ENCODE measurements at regions not wholly inside any gene's neighbourhood (a gene's known extent, or its start where the extent isn't known, plus 50 kb on each side); places are given as distances from the start of the nearest gene placed in this dataset.
"Not testable (repeated sequence)": the region's sequence is repeated elsewhere in the genome, so short reads cannot be mapped to it uniquely, and the experiment has no call there.

DNA sequence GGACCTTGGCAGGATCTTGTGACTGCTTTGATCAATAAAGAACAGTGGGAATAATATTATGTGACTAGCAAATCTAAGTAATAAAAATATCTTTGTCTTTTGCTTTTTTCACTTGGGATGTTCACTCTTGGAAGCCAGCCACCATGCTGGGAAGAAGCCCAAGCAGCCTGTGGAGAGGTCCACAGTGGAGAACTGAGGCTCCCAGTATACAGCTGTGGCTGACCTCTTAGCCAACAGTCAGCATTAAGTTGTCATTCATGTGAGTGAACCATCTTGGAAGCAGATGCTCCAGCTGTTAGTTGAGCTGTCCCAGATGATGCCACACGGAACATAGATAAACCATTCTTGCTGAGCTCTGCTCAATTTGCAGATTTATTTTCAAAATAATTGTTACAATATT lies 160.0 kb downstream of the OSR1 start:
- DNase-seq, result no peak

- no peak for DNase-seq
Observed at GRCh38 chr2:19195661-19196060, 162.8 kb downstream of the OSR1 start.

DNA sequence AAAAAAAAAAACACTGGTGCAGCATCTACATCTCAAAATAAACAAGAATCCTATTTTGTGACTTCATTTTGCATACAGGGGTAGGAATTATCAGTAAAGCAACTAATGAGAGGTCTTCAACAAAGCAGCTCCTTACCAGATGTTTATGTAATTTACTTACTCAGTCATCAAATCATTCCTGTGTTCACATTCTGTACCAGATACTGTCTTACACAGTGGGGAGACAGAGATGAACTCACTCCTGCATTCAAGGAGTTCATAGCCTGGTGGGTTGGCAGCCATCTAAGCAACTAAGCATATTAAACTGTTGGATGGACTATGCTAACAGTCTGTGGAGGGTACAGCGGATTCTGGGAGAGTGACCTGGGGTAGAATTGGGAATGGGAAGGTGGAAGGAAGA lies 169.0 kb downstream of the OSR1 start:
- DNase-seq, result no peak

DNA sequence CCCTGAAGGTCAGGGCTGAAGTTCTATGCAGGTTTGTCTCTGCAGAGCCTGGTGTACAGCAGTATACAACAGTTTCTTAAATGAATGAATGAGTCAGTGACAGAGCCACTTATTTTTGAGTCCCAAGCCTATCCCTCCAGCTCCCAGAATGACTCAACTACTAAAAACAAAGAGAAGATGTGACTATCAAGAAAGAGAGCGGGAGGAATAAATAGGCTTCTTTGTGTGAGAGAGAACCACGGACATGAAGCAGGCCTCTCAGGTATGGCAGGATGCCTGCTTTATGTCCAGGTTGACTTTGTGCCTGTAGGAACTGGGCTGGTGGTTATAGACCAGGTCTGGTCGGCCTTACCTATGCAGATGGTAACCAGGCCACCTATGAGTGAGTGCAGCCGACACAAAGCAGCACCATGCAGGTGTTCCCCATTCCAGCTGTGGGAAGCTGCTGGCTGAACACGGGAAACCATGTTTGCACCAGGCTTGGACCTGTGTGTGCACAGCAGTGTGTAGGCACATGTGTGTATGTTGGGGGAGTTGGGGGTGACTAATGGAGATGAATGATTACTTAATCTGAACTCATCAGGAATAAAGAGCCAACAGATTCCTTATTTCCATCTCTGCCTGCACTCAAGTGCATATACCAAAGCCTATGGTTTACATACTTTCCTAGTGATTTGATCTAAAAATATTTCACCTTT lies 171.0 kb downstream of the OSR1 start:
- DNase-seq, result no peak

- DNase-seq, result no peak
Observed at GRCh38 chr2:19185086-19185485, 173.3 kb downstream of the OSR1 start.

- DNase-seq, result no peak
Observed at GRCh38 chr2:19178175-19178574, 180.2 kb downstream of the OSR1 start.

- DNase-seq, result no peak
Observed at GRCh38 chr2:19176977-19177376, 181.4 kb downstream of the OSR1 start.

GRCh38 chr2:19176172-19176852 lies 182.1 kb downstream of the OSR1 start:
- DNase-seq, result no peak

- DNase-seq, result no peak
Observed at GRCh38 chr2:19174176-19174575, 184.2 kb downstream of the OSR1 start.

- no peak for DNase-seq
Observed at GRCh38 chr2:19171409-19171808, 187.0 kb downstream of the OSR1 start.

- DNase-seq, result no peak
Observed at GRCh38 chr2:19169134-19169768, 189.2 kb downstream of the OSR1 start.

- not testable (repeated sequence) for DNase-seq
Observed at GRCh38 chr2:19164099-19164498, 194.3 kb downstream of the OSR1 start.

DNA sequence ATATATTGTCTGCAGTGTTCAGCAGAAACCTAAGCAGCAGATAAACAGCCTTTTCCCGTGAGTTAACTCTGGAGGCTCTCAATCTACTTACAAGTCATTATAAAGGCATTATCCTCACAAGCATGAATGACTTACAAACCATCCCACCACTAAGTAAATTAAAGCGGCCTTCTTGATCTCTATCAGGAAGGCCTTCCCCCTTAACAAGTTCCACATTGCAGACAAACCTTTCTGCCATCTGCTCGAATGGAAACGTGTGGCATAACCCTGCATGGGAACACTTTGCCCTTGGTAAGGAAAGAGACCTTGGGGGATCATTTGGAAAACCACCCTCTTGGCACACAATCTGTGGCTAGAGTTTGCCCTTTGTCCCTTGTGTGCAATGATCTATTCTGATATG lies 199.5 kb downstream of the OSR1 start:
- no peak for DNase-seq

DNA sequence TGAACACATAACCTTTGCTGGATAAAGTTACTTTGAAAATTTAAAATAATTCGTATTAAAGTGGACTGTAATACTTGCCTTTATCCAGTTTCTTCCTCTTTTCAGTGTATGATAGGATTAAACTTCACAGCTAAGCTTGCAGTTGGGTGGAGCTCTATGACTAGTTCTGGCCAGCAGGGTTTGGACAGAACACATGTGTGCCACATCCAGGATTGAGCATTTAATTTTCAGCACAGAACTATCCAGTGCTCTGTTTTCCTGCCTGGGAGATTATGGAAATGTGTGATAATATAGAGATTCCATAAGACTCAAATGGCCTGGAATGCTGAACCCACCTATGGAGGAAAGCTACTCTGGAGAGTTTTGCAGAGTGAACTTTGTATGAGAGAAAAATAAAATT lies 200.2 kb downstream of the OSR1 start:
- DNase-seq, result no peak

GRCh38 chr2:19156646-19157045 lies 201.8 kb downstream of the OSR1 start:
- DNase-seq, result no peak

DNA sequence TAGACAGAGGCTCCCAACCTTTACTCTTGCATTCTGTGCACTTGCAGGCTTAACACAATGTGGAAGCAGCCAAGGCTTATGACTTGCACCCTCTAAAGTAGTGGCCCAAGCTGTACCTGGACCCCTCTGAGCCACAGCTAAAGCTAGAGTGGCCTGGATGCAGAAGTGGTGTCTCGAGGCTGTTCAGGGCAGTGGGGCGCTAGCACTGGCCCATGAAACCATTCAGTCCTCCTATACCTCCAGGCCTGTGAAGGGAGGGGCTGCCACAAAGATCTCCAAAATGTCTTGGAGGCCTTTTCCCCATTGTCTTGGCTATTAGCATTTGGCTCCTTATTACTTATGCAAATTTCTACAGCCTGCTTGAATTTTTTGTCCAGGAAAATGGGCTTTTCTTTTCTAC lies 207.7 kb downstream of the OSR1 start:
- DNase-seq, result no peak

DNA sequence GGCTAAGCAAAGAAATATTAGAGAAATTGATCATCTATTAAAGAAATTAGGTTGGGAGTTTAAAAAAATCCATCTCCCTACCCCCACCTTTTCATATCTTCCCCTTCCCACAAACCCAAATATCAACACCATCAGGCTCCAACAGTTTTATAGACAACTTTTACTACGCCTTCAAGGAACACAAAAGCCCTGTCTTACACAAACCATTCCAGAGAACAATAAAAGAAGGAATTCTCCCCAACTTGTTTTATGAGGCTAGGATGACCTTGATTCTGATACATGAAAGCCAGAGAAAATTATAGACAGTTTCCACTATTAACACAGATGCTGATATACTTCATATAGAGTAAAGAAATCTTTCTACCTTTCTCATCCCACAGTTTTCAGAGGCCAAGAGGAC lies 211.6 kb downstream of the OSR1 start:
- DNase-seq, result no peak

DNA sequence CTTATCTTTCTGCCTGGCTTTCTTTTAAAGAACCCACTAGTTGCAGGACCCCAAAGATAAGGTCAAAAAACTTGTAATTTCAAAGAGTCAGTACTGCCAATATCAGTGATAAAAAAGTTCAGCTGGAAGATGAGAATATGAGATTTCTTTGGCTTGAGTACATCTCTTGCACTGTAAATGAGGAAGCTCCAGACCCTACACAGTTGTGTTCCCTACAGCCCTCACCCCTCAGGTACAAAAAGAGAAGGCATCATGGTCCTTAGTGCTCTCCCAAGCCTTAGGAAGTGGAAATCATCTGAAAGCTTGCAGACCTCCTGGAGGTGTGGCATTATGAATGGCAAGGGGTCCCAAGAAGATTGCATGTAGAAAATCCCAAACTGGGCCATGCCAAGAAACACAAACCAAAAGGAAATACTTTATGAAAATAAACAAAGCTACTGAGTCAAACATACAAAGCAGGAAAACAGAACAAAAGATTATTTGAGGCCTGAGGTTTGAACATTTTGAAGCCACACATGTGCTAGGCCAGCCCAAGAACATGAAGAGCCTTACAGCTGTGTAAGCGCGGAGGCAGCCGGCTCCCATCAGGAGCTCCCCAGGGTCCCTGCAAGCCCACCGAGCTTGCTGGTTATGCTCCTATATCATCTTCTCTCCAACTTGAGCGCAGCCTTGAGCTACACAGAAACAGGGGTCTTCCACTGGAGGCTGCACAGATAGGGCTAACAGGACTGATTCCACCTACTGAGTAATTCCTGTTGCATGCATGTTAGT lies 217.0 kb downstream of the OSR1 start:
- no peak for DNase-seq

DNA sequence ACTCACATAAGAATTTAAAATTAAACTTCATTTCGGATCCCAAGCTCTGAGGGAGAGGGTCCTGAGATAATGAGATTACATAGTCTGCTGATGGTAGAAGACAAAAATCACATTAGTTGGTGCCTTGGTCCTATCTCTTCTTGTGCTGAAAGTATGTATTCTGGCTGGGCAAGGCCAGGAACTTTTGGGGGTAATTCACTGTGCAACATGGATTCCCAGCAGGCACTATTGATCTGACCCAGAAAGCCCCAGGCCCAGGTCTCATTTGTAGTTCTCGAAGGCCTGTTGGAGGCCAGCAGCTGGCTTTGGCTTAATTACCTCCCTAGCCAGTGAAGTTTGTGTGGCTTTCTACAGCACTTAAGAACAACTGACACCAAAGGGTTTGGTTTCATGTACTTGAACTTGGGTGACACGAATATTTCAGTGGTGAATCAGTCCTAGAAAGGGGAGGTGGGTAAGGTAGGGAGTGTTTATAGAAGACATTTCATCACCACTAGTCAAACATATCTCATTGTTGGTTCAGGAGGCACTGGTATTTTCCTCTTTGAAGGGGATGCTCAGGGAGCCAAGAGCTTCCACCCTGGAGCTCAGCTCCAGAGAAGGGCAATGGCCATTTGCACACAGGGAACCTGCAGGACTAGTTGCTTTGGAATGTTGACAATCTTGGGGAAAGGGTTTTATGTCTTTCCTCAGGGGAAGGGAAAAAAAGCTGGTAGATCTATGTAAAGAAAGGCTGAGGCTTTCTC lies 217.8 kb downstream of the OSR1 start:
- DNase-seq, result no peak

GRCh38 chr2:19139386-19139785 lies 219.0 kb downstream of the OSR1 start:
- DNase-seq, result no peak

- no peak for DNase-seq
Observed at GRCh38 chr2:19138264-19138825, 220.1 kb downstream of the OSR1 start.

DNA sequence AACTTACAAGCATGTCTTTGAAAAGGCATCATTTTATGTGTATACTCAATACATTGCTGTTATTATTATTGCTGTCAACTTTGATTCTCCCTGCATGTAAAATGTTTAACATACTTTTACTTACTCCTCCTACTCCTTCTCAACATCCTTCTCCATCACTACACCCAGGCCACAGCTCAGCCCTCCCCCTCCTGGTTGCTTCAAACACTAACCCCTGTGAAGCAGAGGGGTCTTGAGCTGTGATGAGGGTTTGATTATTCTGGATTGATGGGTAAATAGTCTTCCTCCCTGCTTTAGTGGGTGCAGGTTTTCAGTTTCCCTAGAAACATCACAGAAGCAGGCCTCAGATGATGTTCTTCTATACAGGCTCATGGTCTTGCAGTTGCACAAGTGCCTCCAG lies 221.0 kb downstream of the OSR1 start:
- DNase-seq, result no peak

- DNase-seq, result no peak
Observed at GRCh38 chr2:19132967-19133366, 225.5 kb downstream of the OSR1 start.

Data from NCI-H1417 treated with DMSO at 0.1 percent for 48 hours (cell line).